ENCODE measurements at regions not wholly inside any gene's neighbourhood (a gene's known extent, or its start where the extent isn't known, plus 50 kb on each side); places are given as distances from the start of the nearest gene placed in this dataset. TPM values are rescaled to one million over a fixed set of nuclear protein-coding genes. Genes with fewer than 3 reads are reported as not detected.

DNA sequence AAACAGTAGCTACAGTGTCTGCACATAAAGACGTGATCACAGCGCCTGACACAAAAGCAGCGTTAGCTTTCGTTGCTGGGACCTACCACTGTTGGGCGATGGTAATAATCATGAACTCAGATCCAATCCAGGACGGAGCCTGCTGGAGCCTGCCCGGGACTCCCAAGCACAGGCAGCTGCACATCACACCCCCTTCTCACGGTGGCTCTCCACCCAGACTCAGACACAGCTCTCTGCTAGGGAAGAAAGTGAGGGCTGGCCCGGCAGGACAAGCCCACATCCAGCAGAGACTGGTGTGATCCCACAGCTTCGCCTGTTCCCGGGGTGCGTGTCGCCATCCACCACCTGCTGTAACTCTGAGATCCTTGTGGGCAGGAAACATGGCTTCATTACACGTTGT, 49.9 kb upstream of the FOXN3 start:
- no peak for DNase-seq (ENCODE audit: low read depth)
- ChIA-PET CTCF (interaction anchor here (0.7 kb wide), 1 partner anchor 35 kb away, joined by 3 read pairs; no protein-coding TSS in a partner anchor), POLR2A (no interaction called here)
- TF ChIP-seq, protein P1, sequence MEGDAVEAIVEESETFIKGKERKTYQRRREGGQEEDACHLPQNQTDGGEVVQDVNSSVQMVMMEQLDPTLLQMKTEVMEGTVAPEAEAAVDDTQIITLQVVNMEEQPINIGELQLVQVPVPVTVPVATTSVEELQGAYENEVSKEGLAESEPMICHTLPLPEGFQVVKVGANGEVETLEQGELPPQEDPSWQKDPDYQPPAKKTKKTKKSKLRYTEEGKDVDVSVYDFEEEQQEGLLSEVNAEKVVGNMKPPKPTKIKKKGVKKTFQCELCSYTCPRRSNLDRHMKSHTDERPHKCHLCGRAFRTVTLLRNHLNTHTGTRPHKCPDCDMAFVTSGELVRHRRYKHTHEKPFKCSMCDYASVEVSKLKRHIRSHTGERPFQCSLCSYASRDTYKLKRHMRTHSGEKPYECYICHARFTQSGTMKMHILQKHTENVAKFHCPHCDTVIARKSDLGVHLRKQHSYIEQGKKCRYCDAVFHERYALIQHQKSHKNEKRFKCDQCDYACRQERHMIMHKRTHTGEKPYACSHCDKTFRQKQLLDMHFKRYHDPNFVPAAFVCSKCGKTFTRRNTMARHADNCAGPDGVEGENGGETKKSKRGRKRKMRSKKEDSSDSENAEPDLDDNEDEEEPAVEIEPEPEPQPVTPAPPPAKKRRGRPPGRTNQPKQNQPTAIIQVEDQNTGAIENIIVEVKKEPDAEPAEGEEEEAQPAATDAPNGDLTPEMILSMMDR (IDR thresholded peaks at IDR 0.05; ENCODE audit: insufficient read depth, low read depth, low read length), result no peak
- Histone ChIP-seq H3K27me3 (ENCODE audit: control insufficient read depth, insufficient read depth, low read length) (no peaks in the 10 kb centered on the region), H3K36me3 (ENCODE audit: control insufficient read depth, insufficient read depth, low read length) (no peaks in the 10 kb centered on the region; the same call in 1 of the 2 replicates), H3K4me3 (ENCODE audit: low read depth, low read length) (no peak overlapping the region)

Small RNAs in the stretch of these regions (small RNA-seq; reads per million reads assigned to genes)
- gene RF00019 (ENCODE audit: insufficient read length, low read depth, low replicate concordance), result not detected
- not detected for gene RN7SKP107 (ENCODE audit: insufficient read length, low read depth, low replicate concordance)
